PC-3 (cell line): ENCODE measurements at regions not wholly inside any gene's neighbourhood (a gene's known extent, or its start where the extent isn't known, plus 50 kb on each side); places are given as distances from the start of the nearest gene placed in this dataset.

Experiments
- EZH2 ChIP-seq: fragments of 300-600 bp; sonication (generic); IDR thresholded peaks from one replicate; pipeline ENCODE4 v1.6.1; 2017; ENCODE audit warnings: antibody characterized with exemption, mild to moderate bottlenecking, low read length; ENCODE audit not compliant: unreplicated experiment
- EZH2phosphoT487 ChIP-seq: fragments of 300-600 bp; sonication (generic); IDR thresholded peaks from 2 replicates; pipeline ENCODE4 v1.6.1; 2018; ENCODE audit warnings: mild to moderate bottlenecking, antibody characterized with exemption, low read length, borderline replicate concordance
- TF ChIP-seq, protein P1 (sequence below): fragments of 300-600 bp; sonication (generic); conservative IDR thresholded peaks from 2 replicates; pipeline ENCODE4 v1.5.1; 2017; ENCODE audit warnings: antibody characterized with exemption, low read depth, mild to moderate bottlenecking, low read length

- TF ChIP-seq EZH2 (no peak), EZH2phosphoT487 (no peak)
- TF ChIP-seq, protein P1, sequence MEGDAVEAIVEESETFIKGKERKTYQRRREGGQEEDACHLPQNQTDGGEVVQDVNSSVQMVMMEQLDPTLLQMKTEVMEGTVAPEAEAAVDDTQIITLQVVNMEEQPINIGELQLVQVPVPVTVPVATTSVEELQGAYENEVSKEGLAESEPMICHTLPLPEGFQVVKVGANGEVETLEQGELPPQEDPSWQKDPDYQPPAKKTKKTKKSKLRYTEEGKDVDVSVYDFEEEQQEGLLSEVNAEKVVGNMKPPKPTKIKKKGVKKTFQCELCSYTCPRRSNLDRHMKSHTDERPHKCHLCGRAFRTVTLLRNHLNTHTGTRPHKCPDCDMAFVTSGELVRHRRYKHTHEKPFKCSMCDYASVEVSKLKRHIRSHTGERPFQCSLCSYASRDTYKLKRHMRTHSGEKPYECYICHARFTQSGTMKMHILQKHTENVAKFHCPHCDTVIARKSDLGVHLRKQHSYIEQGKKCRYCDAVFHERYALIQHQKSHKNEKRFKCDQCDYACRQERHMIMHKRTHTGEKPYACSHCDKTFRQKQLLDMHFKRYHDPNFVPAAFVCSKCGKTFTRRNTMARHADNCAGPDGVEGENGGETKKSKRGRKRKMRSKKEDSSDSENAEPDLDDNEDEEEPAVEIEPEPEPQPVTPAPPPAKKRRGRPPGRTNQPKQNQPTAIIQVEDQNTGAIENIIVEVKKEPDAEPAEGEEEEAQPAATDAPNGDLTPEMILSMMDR, result no peak
Observed at GRCh38 chr4:141439223-141439622, 197.2 kb upstream of the IL15 start.
